B cell (primary cell): ENCODE measurements at regions not wholly inside any gene's neighbourhood (a gene's known extent, or its start where the extent isn't known, plus 50 kb on each side); places are given as distances from the start of the nearest gene placed in this dataset.

Source experiments
- EZH2 ChIP-seq: IDR thresholded peaks from 2 replicates; pipeline ENCODE4 v1.6.1; 2012; ENCODE audit warnings: borderline replicate concordance, low read depth, mild to moderate bottlenecking, moderate library complexity, low read length; ENCODE audit not compliant: insufficient read depth, poor library complexity, severe bottlenecking
- TF ChIP-seq, protein P1 (sequence below): fragments of 200-600 bp; IDR thresholded peaks from one replicate; pipeline ENCODE4 v1.8.0; 2022; ENCODE audit warnings: antibody characterized with exemption, mild to moderate bottlenecking

DNA sequence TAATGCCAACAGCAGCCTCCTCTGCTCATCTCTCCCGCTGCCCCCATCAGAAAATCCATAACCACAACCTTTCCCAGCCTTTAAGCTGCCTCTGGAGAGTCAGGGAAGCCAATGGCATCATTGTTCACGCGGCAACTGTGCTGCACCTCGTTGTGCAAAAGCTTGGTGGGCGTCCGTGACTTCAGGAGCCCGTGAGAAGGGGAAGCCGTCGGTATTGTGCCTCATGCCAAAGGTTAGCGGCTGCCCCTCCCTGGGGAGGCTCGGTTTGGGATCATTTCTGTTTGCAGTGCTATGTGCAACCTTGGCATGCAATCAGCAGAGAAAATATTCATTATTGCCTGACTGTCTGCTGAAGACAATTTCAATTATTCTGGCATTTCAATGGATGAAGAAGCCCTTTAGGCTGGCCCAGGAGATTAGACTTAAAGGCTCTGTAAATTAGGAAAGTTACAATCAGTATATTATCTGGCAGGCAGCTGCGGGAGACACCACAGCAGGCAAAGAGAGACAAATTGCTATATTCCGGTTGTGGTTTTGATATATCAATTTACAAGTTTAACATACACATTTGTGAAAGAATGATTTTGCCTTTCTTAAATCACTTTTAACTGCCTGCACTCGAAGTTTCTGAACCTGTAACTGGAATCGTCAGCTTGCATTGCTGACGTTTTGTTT lies 244.5 kb downstream of the GATA3 start:
- TF ChIP-seq, protein P1, sequence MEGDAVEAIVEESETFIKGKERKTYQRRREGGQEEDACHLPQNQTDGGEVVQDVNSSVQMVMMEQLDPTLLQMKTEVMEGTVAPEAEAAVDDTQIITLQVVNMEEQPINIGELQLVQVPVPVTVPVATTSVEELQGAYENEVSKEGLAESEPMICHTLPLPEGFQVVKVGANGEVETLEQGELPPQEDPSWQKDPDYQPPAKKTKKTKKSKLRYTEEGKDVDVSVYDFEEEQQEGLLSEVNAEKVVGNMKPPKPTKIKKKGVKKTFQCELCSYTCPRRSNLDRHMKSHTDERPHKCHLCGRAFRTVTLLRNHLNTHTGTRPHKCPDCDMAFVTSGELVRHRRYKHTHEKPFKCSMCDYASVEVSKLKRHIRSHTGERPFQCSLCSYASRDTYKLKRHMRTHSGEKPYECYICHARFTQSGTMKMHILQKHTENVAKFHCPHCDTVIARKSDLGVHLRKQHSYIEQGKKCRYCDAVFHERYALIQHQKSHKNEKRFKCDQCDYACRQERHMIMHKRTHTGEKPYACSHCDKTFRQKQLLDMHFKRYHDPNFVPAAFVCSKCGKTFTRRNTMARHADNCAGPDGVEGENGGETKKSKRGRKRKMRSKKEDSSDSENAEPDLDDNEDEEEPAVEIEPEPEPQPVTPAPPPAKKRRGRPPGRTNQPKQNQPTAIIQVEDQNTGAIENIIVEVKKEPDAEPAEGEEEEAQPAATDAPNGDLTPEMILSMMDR = no peak
- TF ChIP-seq EZH2 = no peak
